ENCODE measurements at regions not wholly inside any gene's neighbourhood (a gene's known extent, or its start where the extent isn't known, plus 50 kb on each side); places are given as distances from the start of the nearest gene placed in this dataset.

- H3K27me3 Mint-ChIP-seq (ENCODE audit: insufficient read depth, unreplicated experiment), result no peaks in the 10 kb centered on the region
- no TSS peak for BruUV-seq (replicated peaks)
- peaks cover 21% of the 10 kb centered on the region for H3K4me1 Mint-ChIP-seq (ENCODE audit: insufficient read depth, unreplicated experiment)
- no peaks in the 10 kb centered on the region for H3K36me3 Mint-ChIP-seq (ENCODE audit: insufficient read depth, unreplicated experiment)
- no peak for TF ChIP-seq CTCF (IDR thresholded peaks at IDR 0.05; ENCODE audit: unreplicated experiment)
- peak overlapping the region; percentile 64 for H3K27ac Mint-ChIP-seq (ENCODE audit: low read depth, unreplicated experiment)
- intact Hi-C loops (cut with micrococcal nuclease), result no loop called here
- CTCF ChIA-PET, result interaction anchor here (0.7 to 1.8 kb wide), 3 partner anchors 9 to 251 kb away, joined by 3 to 6 read pairs (median 3); no protein-coding TSS in a partner anchor
- DNase-seq (ENCODE audit: unreplicated experiment), result peak; percentile 56
- no peaks in the 10 kb centered on the region for H3K9me3 Mint-ChIP-seq (ENCODE audit: unreplicated experiment)
- no peak overlapping the region for H3K4me3 Mint-ChIP-seq (ENCODE audit: unreplicated experiment)
- POLR2A ChIA-PET, result interaction anchor here (0.9 to 2.5 kb wide), 6 partner anchors 9 to 64 kb away, joined by 3 to 9 read pairs (median 6); no protein-coding TSS in a partner anchor
Measured at GRCh38 chr5:96084874-96085506, 123.3 kb upstream of the ELL2 start.

DNA sequence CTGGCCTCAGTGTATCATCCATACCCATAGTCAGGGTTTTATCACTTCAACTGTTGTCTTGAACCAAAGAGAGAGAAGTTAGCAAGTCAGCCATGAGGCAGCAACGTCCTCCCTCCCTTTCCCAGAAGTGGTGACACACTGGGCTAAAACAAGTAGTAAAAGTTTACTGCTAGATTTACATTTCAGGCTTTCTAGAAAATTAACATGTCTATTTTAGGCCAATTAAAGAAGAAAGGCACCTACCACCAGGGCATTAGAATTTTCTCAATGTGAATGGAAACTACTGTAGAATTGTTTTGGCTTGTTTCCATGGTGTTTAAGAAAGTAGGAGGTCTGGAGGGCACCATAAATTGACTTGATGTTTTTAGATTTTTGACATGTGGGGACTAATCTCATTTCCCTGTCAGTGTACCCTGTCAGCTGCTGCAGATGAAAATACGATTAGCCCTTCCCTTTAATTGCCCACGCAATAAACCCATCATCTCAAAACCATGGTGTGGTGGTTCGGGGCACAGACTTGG lies 121.8 kb upstream of the ELL2 start:
- H3K9me3 Mint-ChIP-seq (ENCODE audit: unreplicated experiment), result no peaks in the 10 kb centered on the region
- ChIA-PET CTCF (interaction anchor here (0.7 kb wide), 1 partner anchor 518 kb away, joined by 5 read pairs; no protein-coding TSS in a partner anchor), POLR2A (no interaction called here)
- no peak overlapping the region for H3K4me3 Mint-ChIP-seq (ENCODE audit: unreplicated experiment)
- no peak for DNase-seq (ENCODE audit: unreplicated experiment)
- intact Hi-C loops (cut with micrococcal nuclease), result no loop called here
- BruUV-seq (replicated peaks), result no TSS peak
- no peak for TF ChIP-seq CTCF (IDR thresholded peaks at IDR 0.05; ENCODE audit: unreplicated experiment)
- no peaks in the 10 kb centered on the region for H3K27me3 Mint-ChIP-seq (ENCODE audit: insufficient read depth, unreplicated experiment)
- peaks cover 3% of the 10 kb centered on the region for H3K36me3 Mint-ChIP-seq (ENCODE audit: insufficient read depth, unreplicated experiment)
- peak overlapping the region; percentile 31 for H3K27ac Mint-ChIP-seq (ENCODE audit: low read depth, unreplicated experiment)
- H3K4me1 Mint-ChIP-seq (ENCODE audit: insufficient read depth, unreplicated experiment), result peaks cover 35% of the 10 kb centered on the region

DNA sequence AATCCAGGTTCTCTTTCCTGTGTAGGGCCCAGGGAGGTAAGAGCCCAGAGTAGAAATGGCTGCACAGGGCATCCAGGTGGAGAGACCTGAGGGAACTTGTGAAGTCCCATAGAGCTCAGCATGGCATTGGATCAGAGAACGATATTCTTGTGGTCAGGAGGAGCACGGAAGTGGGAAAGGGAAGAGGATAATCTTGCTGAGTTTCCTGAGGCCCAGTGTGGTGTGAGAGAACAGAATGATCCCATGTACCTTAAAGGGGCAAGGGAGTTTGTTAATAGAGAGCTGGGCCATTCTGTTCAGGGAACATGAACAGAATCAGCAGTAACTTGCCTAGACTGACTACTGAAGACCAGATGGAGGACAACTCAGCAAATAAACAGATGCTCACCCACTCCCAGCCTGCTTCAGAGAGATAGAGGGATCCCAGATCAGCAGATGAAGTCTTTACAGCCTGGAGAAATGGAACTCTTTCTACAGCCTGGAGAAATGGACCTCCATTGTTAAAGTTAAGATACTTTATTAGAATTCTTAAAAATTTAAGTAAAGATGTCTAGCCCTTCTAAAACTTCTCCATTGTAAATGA lies 119.7 kb upstream of the ELL2 start:
- intact Hi-C loops (cut with micrococcal nuclease), result no loop called here
- Mint-ChIP-seq H3K36me3 (ENCODE audit: insufficient read depth, unreplicated experiment) (peaks cover 6% of the 10 kb centered on the region), H3K9me3 (ENCODE audit: unreplicated experiment) (no peaks in the 10 kb centered on the region), H3K4me3 (ENCODE audit: unreplicated experiment) (no peak overlapping the region), H3K27me3 (ENCODE audit: insufficient read depth, unreplicated experiment) (no peaks in the 10 kb centered on the region), H3K4me1 (ENCODE audit: insufficient read depth, unreplicated experiment) (peaks cover 47% of the 10 kb centered on the region), H3K27ac (ENCODE audit: low read depth, unreplicated experiment) (peak overlapping the region; percentile 96)
- CTCF ChIA-PET, result interaction anchor here (0.8 to 1.5 kb wide), 5 partner anchors 12 to 263 kb away, joined by 3 to 8 read pairs (median 3); no protein-coding TSS in a partner anchor
- POLR2A ChIA-PET, result interaction anchor here (0.6 to 6.3 kb wide), 14 partner anchors 9 to 873 kb away, joined by 3 to 70 read pairs (median 4); partner anchors contain the start of gene ELL2
- TF ChIP-seq CTCF (IDR thresholded peaks at IDR 0.05; ENCODE audit: unreplicated experiment), result no peak
- no TSS peak for BruUV-seq (replicated peaks)
- no peak for DNase-seq (ENCODE audit: unreplicated experiment)

DNA sequence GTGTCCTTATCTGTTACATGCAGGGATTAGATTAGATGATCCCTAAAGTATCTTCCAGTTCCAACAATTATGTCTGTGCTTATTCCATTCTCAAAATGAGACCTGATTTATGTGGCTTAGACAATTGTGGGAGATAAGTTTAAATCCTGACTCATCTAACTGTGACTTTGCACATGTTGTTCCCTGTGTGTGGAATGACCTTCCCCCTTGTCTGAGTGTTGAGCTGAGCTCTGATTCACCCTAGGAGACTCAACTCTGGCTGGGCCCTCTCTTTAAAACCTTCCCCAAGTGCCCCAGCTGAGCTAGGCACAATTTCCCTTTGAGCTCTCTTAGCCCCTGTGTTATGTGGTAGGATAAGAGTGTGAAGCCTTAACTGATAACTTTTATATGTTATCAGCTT lies 118.9 kb upstream of the ELL2 start:
- TF ChIP-seq CTCF (IDR thresholded peaks at IDR 0.05; ENCODE audit: unreplicated experiment), result no peak
- peak; percentile 56 for DNase-seq (ENCODE audit: unreplicated experiment)
- Mint-ChIP-seq H3K36me3 (ENCODE audit: insufficient read depth, unreplicated experiment) (peaks cover 6% of the 10 kb centered on the region), H3K9me3 (ENCODE audit: unreplicated experiment) (no peaks in the 10 kb centered on the region), H3K4me3 (ENCODE audit: unreplicated experiment) (no peak overlapping the region), H3K27me3 (ENCODE audit: insufficient read depth, unreplicated experiment) (no peaks in the 10 kb centered on the region), H3K4me1 (ENCODE audit: insufficient read depth, unreplicated experiment) (peaks cover 55% of the 10 kb centered on the region), H3K27ac (ENCODE audit: low read depth, unreplicated experiment) (peak overlapping the region; percentile 96)
- ChIA-PET CTCF (interaction anchor here (0.6 to 2.5 kb wide), 5 partner anchors 15 to 255 kb away, joined by 3 to 11 read pairs (median 3); no protein-coding TSS in a partner anchor), POLR2A (interaction anchor here (0.7 to 6.3 kb wide), 14 partner anchors 8 to 250 kb away, joined by 3 to 70 read pairs (median 4); partner anchors contain the start of gene ELL2)
- no TSS peak for BruUV-seq (replicated peaks)
- intact Hi-C loops (cut with micrococcal nuclease), result no loop called here

All from MCF 10A (cell line).